Activated CD4-positive, alpha-beta T cell treated with anti-CD3 and anti-CD28 coated beads for 24 hours (primary cell): ENCODE measurements at regions not wholly inside any gene's neighbourhood (a gene's known extent, or its start where the extent isn't known, plus 50 kb on each side); places are given as distances from the start of the nearest gene placed in this dataset.

Source experiments
- DNase-seq, 2 donors: peaks; one replicate each; pipeline ENCODE4 v3.0.0-alpha.2; 2020; ENCODE audit warnings: low read depth in 2 of 2

- no peak for DNase-seq
Measured at GRCh38 chr3:5428607-5429516, 241.4 kb downstream of the EDEM1 start.

DNA sequence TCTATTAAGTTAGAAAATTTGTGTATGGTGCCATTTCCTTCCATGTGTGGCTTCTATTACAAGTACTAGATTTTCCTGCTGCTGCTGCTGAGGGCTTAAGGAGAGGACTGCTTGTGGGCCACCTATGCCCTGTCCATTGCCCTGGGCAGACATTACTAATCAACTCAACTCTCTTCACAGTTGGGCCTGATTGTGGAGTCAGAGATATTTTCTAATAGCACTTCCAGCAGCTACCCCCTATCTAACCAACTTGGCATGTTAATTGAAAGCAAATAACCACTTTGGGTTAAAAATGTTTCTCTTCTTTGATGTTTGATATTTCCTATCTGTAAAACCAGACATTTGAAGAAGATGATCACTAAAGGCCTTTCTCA is 242.0 kb downstream of the EDEM1 start:
- DNase-seq: no peak

- DNase-seq: no peak
Measured at GRCh38 chr3:5430701-5431100, 243.2 kb downstream of the EDEM1 start.

DNA sequence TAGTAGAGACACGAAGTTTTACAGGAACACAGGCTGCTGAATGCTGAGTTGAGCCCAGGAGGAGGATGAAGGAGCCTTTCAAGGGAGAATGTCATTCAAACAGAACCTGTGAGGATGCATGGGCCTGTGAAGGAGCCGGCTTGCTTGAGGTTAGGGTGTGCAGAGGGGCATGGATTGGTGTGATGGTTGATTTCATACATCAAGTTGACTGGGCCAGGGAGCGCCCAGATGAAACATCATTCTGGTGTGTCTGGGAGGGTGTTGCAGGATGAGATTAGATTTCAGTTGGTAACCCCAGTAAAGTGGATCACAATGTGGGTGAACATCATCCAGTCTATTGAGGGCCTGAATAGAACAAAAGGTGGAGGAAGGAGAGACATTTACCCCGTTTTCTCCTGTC is 243.6 kb downstream of the EDEM1 start:
- no peak for DNase-seq

- DNase-seq: no peak
Measured at GRCh38 chr3:5431811-5432378, 244.4 kb downstream of the EDEM1 start.

- no peak for DNase-seq
Measured at GRCh38 chr3:5437296-5437782, 249.8 kb downstream of the EDEM1 start.

DNA sequence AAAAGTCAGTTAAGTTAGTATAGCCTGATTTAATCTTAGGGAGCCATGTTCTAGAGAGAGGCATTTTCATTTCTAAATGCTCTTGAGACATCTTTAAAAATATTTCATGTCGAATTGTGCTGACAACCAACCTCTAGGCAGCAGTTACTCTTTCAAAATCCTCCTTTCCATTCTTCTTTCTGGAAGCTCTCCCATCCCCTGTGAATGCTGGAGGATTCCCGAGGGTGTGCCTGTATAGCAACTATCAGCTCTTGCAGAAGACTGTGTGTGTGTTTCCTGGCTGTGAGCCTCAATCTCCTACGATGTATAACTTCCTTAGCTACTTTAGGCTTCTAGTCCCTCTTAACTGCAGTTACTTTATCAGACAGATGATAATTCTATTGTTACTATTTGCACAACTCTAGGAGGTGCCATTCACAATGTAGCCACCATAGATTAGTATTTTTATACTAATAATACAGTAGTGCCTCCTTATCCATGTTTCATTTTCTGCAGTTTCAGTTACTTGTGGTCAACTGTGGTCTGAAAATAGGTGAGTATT is 250.3 kb downstream of the EDEM1 start:
- DNase-seq: no peak

- DNase-seq: no peak
Measured at GRCh38 chr3:5441401-5441800, 253.9 kb downstream of the EDEM1 start.

- no peak for DNase-seq
Measured at GRCh38 chr3:5442106-5442785, 254.7 kb downstream of the EDEM1 start.

GRCh38 chr3:5442786-5443138 is 255.3 kb downstream of the EDEM1 start:
- DNase-seq: no peak

DNA sequence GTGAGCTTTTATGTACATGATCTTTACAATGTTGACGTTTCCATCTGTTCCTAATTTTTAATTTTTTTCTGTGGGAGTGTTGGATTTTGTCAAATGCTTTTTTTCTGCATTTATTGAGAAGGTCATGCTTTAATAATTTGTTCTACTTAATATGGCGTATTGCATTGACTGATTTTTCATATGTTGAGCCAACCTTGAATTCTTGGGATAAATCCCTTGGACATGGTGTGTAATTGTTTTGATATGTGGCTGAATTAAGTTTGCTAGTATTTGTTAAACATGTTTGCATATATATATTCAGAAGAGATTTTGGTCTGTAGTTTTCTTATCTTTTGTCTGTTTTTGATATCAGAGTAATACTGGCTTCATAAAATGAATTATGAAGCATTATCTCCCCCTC is 256.7 kb downstream of the EDEM1 start:
- no peak for DNase-seq

DNA sequence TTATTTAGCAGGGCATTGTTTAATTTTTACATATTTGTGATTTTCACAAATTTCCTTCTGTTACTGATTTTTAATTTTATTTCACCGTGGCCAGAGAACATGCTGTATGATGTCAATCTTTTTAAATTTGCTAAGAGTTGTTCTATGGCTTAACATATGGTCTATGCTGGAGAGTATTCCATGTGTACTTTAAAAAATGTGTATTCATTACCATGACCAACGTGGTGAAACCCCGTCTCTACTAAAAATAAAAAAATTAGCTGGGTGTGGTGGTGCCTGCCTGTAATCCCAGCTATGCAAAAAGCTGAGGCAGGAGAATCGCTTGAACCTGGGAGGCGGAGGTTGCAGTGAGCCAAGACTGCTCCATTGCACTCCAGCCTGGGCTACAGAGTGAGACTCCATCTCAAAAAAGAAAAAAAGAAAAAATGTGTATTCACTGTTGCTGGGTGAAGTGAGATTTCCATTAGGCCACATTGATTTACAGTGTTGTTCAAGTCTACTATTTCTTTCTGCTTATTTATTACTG is 258.2 kb downstream of the EDEM1 start:
- DNase-seq: no peak

DNA sequence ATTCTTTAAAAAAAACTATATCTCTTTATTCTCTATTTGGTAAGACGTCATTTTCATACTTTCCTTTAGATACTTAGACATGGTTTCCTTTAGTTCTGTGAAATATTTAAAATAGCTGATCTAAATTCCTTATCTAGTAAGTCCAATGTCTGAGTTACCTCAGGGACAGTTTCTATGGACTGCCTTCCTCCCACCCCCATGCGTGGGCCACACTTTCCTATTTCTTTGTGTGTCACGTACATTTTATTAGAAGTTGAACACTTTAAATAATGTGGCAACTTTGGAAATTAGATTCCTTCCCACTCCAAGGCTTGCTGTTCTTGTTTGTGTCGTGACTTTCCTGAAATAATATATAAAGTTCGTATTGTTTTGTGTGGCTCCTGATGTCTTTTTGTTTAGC is 260.7 kb downstream of the EDEM1 start:
- no peak for DNase-seq

GRCh38 chr3:5448816-5449215 is 261.3 kb downstream of the EDEM1 start:
- DNase-seq: no peak

- no peak for DNase-seq
Measured at GRCh38 chr3:5456199-5456598, 268.7 kb downstream of the EDEM1 start.

- DNase-seq: no peak
Measured at GRCh38 chr3:5458526-5458925, 271.0 kb downstream of the EDEM1 start.

GRCh38 chr3:5462086-5462485 is 274.6 kb downstream of the EDEM1 start:
- no peak for DNase-seq

DNA sequence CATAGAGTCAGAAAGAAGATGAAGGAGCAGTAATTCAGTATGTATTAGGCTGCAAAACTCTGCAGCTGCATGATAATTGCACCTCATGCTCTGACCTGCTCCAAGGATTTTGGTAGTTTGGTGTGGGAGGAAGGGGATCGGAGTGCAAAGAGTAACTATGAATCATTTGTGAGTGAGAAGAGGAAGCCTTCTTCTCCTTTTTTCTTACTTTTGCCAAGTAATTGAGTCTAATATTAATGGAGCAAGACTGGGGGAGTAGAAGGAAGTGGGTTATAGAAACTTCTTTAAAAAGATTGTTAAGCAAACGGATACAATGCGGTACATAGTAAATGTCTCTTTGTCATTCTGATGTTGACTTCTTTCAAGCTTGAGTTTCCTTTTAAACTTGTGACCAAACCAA is 276.5 kb downstream of the EDEM1 start:
- no peak for DNase-seq

DNA sequence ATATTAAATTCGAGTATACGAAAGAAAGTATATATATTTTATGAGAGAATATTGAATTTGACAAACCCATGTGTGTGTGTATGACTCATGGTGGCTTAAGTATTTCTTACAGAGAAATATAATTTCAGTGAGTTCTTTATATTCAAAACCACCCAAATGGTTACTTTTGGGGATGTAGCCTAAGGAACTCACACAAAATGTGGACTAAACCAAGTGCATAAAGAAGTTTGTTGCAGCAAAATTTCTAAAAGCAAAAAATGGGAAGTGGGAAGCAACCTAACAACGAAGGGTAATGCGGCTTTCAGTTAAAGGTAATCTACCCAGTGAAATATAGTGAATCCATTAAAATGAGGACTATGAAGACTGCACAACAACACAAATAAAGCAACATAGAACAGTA is 277.1 kb downstream of the EDEM1 start:
- no peak for DNase-seq

GRCh38 chr3:5465183-5465582 is 277.7 kb downstream of the EDEM1 start:
- DNase-seq: no peak

DNA sequence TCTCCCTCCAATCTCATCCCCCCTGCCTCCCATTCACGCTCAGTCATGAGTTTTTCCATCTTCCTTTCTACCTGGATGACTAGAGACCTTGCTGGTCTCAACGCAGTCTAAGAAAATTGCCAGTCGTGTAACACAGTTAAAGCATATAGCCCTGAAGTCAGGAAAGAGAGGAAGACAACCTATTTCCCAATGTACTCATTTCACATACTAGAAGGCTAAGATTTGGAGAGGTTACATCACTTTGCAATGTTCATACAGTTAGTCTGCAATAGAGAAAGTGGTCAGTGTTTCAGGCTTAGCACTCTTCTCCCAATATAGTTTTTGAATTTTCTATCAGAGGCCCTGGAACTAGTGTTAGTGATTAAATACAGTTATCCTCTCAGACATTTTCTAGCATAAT is 278.6 kb downstream of the EDEM1 start:
- DNase-seq: no peak

- no peak for DNase-seq
Measured at GRCh38 chr3:5466717-5467116, 279.2 kb downstream of the EDEM1 start.
